ENCODE measurements at regions not wholly inside any gene's neighbourhood (a gene's known extent, or its start where the extent isn't known, plus 50 kb on each side); places are given as distances from the start of the nearest gene placed in this dataset.

DNA sequence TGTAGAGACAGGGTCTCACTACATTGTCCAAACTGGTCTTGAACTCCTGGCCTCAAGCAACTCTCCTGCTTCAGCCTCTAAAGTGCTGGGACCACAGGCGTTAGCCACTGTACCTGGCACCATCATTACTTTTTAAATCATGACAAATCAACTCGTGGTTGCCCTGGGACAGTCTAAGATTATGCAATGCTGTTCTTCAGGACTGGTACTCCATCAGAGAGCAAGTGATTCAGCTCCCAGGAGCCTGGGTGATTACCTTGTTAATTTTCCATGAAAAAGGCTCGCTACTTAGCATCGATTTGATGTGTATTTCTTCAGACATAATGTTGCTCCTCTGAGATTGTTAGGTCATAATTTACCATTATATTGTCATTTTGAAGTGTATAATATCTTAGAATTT is 158.9 kb upstream of the STEAP4 start:
- Histone ChIP-seq H3K9me3 (no peaks in the 10 kb centered on the region), H3K27ac (no peak overlapping the region), H3K4me3 (no peak overlapping the region), H3K36me3 (no peaks in the 10 kb centered on the region), H3K27me3 (replicated peaks; ENCODE audit: insufficient read depth) (no peaks in the 10 kb centered on the region), H3K4me1 (ENCODE audit: control insufficient read depth in 1 of 2, low read depth in 2 of 2) (no peaks in the 10 kb centered on the region)
- TF ChIP-seq, protein P1, sequence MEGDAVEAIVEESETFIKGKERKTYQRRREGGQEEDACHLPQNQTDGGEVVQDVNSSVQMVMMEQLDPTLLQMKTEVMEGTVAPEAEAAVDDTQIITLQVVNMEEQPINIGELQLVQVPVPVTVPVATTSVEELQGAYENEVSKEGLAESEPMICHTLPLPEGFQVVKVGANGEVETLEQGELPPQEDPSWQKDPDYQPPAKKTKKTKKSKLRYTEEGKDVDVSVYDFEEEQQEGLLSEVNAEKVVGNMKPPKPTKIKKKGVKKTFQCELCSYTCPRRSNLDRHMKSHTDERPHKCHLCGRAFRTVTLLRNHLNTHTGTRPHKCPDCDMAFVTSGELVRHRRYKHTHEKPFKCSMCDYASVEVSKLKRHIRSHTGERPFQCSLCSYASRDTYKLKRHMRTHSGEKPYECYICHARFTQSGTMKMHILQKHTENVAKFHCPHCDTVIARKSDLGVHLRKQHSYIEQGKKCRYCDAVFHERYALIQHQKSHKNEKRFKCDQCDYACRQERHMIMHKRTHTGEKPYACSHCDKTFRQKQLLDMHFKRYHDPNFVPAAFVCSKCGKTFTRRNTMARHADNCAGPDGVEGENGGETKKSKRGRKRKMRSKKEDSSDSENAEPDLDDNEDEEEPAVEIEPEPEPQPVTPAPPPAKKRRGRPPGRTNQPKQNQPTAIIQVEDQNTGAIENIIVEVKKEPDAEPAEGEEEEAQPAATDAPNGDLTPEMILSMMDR (IDR thresholded peaks at IDR 0.05) = no peak
- no peak for ATAC-seq (ENCODE audit: insufficient number of reproducible peaks, low FRiP score, low read depth)
- DNase-seq (ENCODE audit: low spot score) = no peak

GRCh38 chr7:88462799-88463198 is 156.1 kb upstream of the STEAP4 start:
- TF ChIP-seq, protein P1 (IDR thresholded peaks at IDR 0.05) = no peak
- ATAC-seq (ENCODE audit: insufficient number of reproducible peaks, low FRiP score, low read depth) (no peak), DNase-seq (ENCODE audit: low spot score) (no peak)
- no peaks in the 10 kb centered on the region for H3K9me3 ChIP-seq
- no peaks in the 10 kb centered on the region for H3K36me3 ChIP-seq
- no peak overlapping the region for H3K4me3 ChIP-seq
- H3K4me1 ChIP-seq (ENCODE audit: control insufficient read depth in 1 of 2, low read depth in 2 of 2) = no peaks in the 10 kb centered on the region
- no peaks in the 10 kb centered on the region for H3K27me3 ChIP-seq (replicated peaks; ENCODE audit: insufficient read depth)
- no peak overlapping the region for H3K27ac ChIP-seq

- no peak overlapping the region for H3K4me3 ChIP-seq
- DNase-seq (ENCODE audit: low spot score) (no peak), ATAC-seq (ENCODE audit: insufficient number of reproducible peaks, low FRiP score, low read depth) (no peak)
- H3K27me3 ChIP-seq (replicated peaks; ENCODE audit: insufficient read depth) = no peaks in the 10 kb centered on the region
- H3K9me3 ChIP-seq = no peaks in the 10 kb centered on the region
- H3K36me3 ChIP-seq = no peaks in the 10 kb centered on the region
- H3K4me1 ChIP-seq (ENCODE audit: control insufficient read depth in 1 of 2, low read depth in 2 of 2) = no peaks in the 10 kb centered on the region
- H3K27ac ChIP-seq = no peak overlapping the region
- TF ChIP-seq, protein P1 (IDR thresholded peaks at IDR 0.05) = no peak
Observed at GRCh38 chr7:88460650-88461049, 154.0 kb upstream of the STEAP4 start.

DNA sequence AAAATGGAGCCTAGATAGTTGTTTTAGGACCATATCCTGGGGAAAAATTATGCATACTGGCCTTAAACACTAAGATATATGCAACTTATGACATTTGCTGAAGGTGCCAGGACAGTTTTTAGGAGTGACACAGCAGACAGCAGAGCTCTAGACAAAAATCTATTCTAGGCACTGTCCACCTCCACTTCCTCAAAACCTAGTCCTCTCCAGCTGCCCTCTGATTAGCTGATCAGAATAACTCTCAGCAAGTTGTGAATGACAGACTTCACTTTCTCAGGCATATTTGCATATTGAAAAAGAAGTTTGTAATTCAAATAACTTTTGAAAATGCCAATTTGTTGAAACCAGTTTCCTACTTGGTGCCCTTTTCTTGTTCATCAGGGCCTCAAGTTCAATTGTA is 152.3 kb upstream of the STEAP4 start:
- no peaks in the 10 kb centered on the region for H3K9me3 ChIP-seq
- ATAC-seq (ENCODE audit: insufficient number of reproducible peaks, low FRiP score, low read depth) (no peak), DNase-seq (ENCODE audit: low spot score) (no peak)
- no peak overlapping the region for H3K4me3 ChIP-seq
- H3K4me1 ChIP-seq (ENCODE audit: control insufficient read depth in 1 of 2, low read depth in 2 of 2) = no peaks in the 10 kb centered on the region
- H3K36me3 ChIP-seq = no peaks in the 10 kb centered on the region
- no peak overlapping the region for H3K27ac ChIP-seq
- TF ChIP-seq, protein P1 (IDR thresholded peaks at IDR 0.05) = no peak
- no peaks in the 10 kb centered on the region for H3K27me3 ChIP-seq (replicated peaks; ENCODE audit: insufficient read depth)

DNA sequence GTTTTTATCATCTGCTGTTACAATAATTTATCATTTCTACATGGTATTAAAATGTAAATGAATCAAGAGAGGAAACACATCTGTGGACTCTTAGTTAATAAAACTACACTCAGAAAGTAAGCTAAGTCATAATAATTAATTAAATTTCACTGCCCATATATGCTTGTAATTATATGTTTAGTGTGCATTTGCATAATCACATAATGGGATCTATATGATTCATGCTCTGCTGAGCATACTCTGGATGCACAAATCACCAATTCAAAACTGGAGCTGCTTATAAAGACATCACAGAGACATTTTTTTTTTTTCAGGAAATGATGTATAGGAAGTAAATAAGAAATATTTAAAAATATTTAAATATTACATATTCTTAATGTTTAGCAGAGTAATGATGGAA is 151.6 kb upstream of the STEAP4 start:
- Histone ChIP-seq H3K36me3 (no peaks in the 10 kb centered on the region), H3K9me3 (no peaks in the 10 kb centered on the region), H3K27me3 (replicated peaks; ENCODE audit: insufficient read depth) (no peaks in the 10 kb centered on the region), H3K4me3 (no peak overlapping the region), H3K27ac (no peak overlapping the region), H3K4me1 (ENCODE audit: control insufficient read depth in 1 of 2, low read depth in 2 of 2) (no peaks in the 10 kb centered on the region)
- ATAC-seq (ENCODE audit: insufficient number of reproducible peaks, low FRiP score, low read depth) = no peak
- TF ChIP-seq, protein P1 (IDR thresholded peaks at IDR 0.05) = no peak
- no peak for DNase-seq (ENCODE audit: low spot score)
